HUES48 (cell line): ENCODE measurements at regions not wholly inside any gene's neighbourhood (a gene's known extent, or its start where the extent isn't known, plus 50 kb on each side); places are given as distances from the start of the nearest gene placed in this dataset.
"Not testable (repeated sequence)": the region's sequence is repeated elsewhere in the genome, so short reads cannot be mapped to it uniquely, and the experiment has no call there.

Experiments
- H3K27ac ChIP-seq: one replicate; pipeline ENCODE4 v1.7.0; 2013; ENCODE audit warnings: low read depth, low read length, inconsistent platforms
- H3K27me3 ChIP-seq: 2 replicates; pipeline ENCODE4 v1.6.1; 2013; ENCODE audit warnings: mild to moderate bottlenecking, low read length; ENCODE audit not compliant: control insufficient read depth, insufficient read depth
- H3K36me3 ChIP-seq: 2 replicates; pipeline ENCODE4 v1.6.1; 2013; ENCODE audit warnings: low read length; ENCODE audit not compliant: control insufficient read depth, insufficient read depth
- H3K4me1 ChIP-seq: 2 replicates; pipeline ENCODE4 v1.6.1; 2013; ENCODE audit warnings: mild to moderate bottlenecking, low read length; ENCODE audit not compliant: control insufficient read depth, insufficient read depth
- H3K4me3 ChIP-seq: 2 replicates; pipeline ENCODE4 v1.5.1; 2013; ENCODE audit warnings: mild to moderate bottlenecking, low read depth, low read length
- H3K9ac ChIP-seq: 2 replicates; pipeline ENCODE4 v1.6.1; 2013; ENCODE audit warnings: mild to moderate bottlenecking, low read depth, low read length, moderate library complexity
- H3K9me3 ChIP-seq: 2 replicates; pipeline ENCODE4 v1.6.1; 2013; ENCODE audit warnings: low read length; ENCODE audit not compliant: control insufficient read depth, insufficient read depth

DNA sequence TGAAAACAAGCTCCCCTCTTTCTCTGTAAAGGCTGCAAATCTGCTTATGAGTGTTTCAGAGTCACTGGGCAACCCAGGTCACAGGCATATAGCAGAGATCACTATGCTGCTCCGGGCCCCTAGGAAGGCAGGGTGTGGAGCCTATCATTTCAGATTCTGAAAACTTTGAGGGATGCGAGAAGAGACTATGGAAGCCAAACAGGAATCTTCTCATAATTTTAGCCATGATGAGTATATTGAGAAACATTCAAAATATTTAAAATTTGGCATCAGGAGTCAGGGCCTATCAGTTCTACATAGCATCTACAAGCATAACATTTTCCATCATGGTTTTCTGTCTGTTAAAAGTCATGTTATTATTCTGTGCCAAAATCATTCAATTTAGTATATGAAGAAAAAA, 61.7 kb upstream of the ATXN3L start:
- H3K36me3 ChIP-seq = no peaks in the 10 kb centered on the region
- peaks cover 12% of the 10 kb centered on the region for H3K4me1 ChIP-seq
- H3K9ac ChIP-seq = no peak overlapping the region
- no peak overlapping the region for H3K27ac ChIP-seq
- no peaks in the 10 kb centered on the region for H3K9me3 ChIP-seq
- H3K27me3 ChIP-seq = no peaks in the 10 kb centered on the region
- H3K4me3 ChIP-seq = no peak overlapping the region

DNA sequence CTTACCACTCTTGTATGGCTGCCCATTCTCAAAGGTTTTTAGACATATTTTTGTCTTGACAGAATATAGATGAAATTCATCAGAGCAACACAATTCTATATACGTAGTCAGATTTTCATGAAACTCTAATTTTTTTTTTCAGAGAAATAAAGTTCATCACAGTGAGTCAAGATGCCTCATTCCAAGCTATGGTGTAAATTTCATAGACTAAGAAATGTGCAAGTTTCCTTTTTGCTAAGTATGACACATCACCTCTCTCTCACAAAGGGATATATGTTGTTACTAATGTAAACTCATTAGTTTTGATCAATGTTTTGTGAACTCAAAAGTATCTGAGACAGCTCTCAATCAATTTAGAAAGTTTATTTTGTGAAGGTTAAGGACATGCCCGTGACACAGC, 60.4 kb upstream of the ATXN3L start:
- H3K9me3 ChIP-seq = no peaks in the 10 kb centered on the region
- H3K4me1 ChIP-seq = peaks cover 12% of the 10 kb centered on the region
- H3K27ac ChIP-seq = no peak overlapping the region
- H3K4me3 ChIP-seq = no peak overlapping the region
- H3K36me3 ChIP-seq = no peaks in the 10 kb centered on the region
- no peaks in the 10 kb centered on the region for H3K27me3 ChIP-seq
- H3K9ac ChIP-seq = no peak overlapping the region

DNA sequence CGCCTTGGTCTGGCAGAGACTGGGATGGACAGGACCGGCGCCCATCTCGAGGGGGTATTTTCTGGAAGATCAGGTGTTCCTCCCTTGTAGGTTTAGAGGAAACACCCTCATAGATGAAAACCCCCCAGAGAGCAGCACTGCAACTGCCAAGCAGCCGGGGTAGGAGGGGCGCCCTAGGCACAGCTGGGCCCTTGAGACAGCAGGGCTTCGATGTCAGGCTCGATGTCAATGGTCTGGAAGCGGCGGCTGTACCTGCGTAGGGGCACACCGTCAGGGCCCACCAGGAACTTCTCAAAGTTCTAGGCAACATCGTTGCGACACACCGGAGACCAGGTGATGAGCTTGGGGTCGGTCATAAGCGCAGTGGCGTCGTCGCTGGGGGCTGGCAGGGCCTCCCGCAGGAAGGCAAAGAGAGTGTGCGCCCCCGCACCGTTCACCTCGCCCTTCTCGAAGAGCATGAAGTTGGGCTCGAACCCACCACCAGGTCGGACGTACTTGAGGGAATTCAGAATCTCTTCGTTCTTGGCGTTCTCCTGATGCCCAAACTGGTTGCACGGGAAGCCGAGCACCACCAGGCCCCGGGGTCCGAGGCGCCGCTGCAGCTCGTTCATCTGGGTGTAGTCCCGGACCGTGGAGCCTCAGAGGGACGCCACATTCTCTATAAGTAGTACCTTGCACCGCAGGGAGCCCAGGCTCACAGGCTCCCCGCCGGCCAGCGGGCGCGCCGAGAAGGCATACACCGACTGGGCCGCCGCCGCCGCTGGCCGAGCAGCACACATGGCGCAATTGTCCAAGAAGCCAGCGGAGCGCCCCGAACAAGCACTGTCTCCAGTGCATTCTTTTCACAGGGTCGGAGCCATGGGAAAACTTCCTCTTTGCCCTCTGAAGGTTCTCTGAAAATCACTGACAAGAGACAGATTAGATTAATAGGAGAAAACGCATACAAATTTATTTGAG, 59.0 kb upstream of the ATXN3L start:
- H3K27ac ChIP-seq, H3K9me3 ChIP-seq, H3K27me3 ChIP-seq, H3K36me3 ChIP-seq, H3K4me3 ChIP-seq, H3K9ac ChIP-seq: not testable (repeated sequence)
- H3K4me1 ChIP-seq = peaks cover 12% of the 10 kb centered on the region

DNA sequence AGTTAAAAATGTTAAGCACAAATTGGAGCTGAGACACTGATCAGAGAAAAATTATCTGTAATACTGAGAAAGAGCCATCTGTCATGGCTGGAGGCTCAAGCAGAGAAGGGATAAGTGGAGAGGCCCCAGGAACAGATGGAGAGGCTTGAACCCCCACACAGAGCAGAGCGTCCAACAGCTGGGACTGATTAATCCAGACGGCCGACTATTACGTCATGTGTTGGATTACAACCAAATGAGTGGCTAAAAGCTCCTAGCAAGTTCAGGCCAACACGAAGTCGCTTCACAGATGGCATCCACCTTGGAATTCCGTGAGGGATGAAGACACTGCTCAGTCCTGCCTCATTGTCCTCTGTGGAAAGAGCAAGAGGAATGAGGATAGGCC, 57.7 kb upstream of the ATXN3L start:
- Histone ChIP-seq H3K27me3 (no peaks in the 10 kb centered on the region), H3K4me3 (no peak overlapping the region), H3K9ac (no peak overlapping the region), H3K36me3 (no peaks in the 10 kb centered on the region), H3K9me3 (no peaks in the 10 kb centered on the region), H3K4me1 (0 out of 2 replicates have a peak, but pooled peaks cover 3% of the 10 kb centered on the region), H3K27ac (no peak overlapping the region)

DNA sequence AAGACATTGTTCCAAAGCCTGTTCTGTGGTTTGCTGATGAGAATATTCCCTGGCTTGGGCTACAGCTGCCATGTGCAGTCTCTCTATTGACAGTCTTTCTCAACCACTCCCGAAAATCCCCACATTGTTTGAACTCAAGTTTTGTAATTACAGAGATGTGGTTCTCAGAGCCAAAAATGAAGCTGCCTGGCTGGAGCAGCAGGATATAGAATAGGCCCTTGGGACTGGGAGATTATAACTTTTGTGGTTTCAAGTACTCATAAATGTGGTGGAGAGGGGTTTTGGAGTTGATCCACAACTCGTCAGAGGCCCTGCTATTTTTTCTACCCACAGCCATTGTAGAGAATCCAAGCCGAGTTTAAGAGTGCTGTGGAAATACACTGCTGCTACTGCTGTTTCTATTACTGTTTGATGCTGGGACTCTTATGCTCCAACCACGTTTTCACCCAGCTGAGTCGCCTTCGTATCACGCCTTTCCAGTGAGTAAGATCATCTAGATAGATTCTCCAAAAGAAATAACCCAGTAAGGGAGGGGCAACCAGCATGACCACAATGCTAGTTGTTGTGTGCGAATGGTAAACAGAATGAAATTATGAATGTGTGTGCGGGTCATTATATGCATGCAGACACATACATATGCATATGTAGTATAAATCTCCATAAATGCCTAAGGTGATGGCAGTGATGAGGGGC, 57.1 kb upstream of the ATXN3L start:
- H3K9ac ChIP-seq = no peak overlapping the region
- no peak overlapping the region for H3K27ac ChIP-seq

DNA sequence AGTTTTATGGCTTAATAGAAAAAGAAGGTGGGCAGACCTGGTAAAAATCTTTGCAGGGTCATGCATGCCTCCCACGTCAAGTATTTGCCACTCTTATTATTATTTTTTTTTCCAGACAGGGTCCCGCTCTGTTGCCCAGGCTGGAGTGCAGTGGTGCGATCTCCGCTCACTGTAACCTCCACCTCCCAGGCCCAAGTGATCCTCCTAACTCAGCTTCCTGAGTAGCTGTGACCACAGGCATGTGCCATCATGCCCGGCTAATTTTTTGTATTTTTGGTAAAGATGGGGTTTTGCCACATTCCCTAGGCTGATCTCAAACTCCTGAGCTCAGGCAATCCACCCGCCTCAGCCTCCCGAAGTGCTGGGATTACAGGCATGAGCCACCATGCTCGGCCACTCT, 55.7 kb upstream of the ATXN3L start:
- not testable (repeated sequence) for H3K36me3 ChIP-seq, H3K27ac ChIP-seq, H3K4me1 ChIP-seq, H3K27me3 ChIP-seq, H3K4me3 ChIP-seq, H3K9me3 ChIP-seq, H3K9ac ChIP-seq

More for the DNA sequence above, 57.1 kb upstream of the ATXN3L start:
- Histone ChIP-seq H3K9me3 (no peaks in the 10 kb centered on the region), H3K4me1 (0 out of 2 replicates have a peak, but pooled peaks cover 3% of the 10 kb centered on the region), H3K27me3 (no peaks in the 10 kb centered on the region), H3K36me3 (no peaks in the 10 kb centered on the region), H3K4me3 (no peak overlapping the region)

DNA sequence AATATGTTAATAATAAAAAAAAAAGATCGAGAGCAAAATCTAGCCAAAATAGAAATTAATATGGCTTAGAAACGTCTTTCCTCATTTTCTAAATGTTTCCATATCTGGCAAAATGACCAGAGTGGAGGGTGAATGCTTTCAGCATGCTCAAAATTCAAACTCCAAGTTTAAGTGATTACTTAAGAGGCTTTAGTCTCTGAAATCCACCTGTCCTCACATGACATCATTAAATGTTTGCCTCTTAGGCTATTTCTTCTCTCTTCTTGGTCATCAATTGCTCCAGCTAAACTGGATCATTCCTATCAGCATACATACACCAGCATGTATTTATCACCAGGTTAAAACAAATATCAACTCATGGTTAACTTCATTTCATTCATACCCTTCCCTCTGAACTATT, 54.5 kb upstream of the ATXN3L start:
- Histone ChIP-seq H3K36me3 (no peaks in the 10 kb centered on the region), H3K9me3 (no peaks in the 10 kb centered on the region), H3K4me1 (peaks cover 20% of the 10 kb centered on the region; the same call in 1 of the 2 replicates), H3K4me3 (no peak overlapping the region), H3K9ac (no peak overlapping the region), H3K27me3 (no peaks in the 10 kb centered on the region), H3K27ac (no peak overlapping the region)

DNA sequence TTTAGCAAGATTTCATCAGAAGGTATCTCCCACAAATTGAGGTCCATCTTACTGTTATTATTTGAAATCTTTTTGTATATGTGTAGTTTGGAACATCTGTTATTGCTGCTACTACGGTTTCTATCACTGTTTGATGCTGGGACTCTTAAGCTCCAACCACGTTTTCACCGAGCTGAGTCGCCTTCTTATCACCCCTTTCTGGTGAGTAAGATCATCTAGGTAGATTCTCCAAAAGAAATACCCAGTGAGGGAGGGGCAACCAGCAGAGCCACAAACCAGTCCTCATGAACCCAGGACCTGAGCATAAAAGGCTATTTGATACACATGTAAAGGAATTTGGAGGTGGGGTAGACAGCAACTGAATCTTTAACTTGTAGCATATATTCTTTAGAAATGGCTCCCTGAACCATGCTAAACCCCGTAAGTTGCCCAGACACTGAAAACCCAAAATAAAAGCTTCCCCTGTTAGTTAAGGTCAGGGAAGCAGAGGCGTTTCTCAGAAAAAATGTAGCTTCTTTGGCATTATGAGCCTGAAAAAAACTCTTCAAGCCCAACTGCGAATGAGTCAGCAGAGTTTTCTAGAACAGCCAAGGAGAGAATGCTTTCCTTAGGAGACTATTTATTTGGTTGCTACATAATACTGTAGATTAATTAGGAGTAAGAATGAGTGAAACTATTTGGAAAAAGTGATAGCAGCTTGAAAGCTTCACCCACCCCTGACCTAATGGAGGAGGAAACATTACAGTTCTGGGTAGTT, 53.8 kb upstream of the ATXN3L start:
- Histone ChIP-seq H3K4me3 (no peak overlapping the region), H3K9me3 (no peaks in the 10 kb centered on the region), H3K9ac (no peak overlapping the region), H3K4me1 (peaks cover 27% of the 10 kb centered on the region), H3K27ac (no peak overlapping the region), H3K27me3 (no peaks in the 10 kb centered on the region), H3K36me3 (no peaks in the 10 kb centered on the region)

DNA sequence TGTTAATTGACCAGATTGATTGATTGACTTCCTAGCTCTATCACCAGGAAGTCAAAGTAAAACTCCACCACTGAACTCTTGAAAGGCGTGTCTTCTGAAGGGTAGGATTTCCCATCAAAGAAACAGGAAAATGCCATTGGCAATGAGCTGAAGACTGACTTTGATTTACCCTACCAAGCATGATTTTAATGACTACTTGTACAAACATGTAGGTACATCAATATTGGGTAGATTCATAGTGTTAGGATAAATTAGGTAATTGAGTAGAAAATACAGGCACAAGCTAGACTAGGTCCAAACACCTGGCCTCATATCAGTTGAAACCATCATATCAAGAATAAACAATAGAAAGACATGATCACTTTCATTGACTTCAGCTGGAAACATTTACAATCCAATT, 53.2 kb upstream of the ATXN3L start:
- no peaks in the 10 kb centered on the region for H3K27me3 ChIP-seq
- no peaks in the 10 kb centered on the region for H3K36me3 ChIP-seq
- H3K9me3 ChIP-seq = no peaks in the 10 kb centered on the region
- no peak overlapping the region for H3K4me3 ChIP-seq
- no peak overlapping the region for H3K27ac ChIP-seq
- no peak overlapping the region for H3K9ac ChIP-seq
- H3K4me1 ChIP-seq = peaks cover 33% of the 10 kb centered on the region

DNA sequence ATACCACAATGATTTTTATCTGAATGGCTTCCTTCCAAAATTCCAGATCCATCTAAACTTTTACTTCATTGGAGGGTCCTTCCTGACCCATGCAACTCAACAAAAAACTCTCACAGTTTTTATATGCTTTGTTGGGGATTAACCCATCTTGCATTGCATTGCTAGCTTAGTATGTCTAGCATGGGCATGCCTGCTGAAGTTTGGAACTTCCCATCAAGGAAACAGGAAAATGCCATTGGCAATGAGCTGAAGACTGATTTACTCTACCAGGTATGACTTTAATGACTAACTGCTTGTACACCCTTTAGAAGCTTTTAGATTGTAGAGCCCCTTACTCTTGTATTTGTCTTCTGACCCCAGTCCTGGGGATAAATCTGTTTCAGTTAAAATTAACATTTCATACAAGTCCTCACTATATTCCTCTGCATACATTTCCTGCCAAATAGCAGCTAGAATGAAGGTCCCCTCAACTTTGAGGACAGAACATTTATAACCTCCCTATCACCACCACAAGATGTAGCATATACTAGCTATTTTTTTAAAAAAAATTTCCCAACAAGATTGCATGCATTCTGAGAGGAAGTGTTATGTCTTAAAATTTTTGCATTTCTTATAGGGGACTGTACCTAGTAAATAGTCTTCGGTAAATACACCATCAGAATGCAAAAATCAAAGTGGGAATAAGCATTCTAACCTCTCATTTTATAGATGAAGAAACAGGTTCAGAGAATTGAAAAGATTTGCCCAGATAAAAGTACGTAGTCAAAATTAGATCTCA, 52.5 kb upstream of the ATXN3L start:
- Histone ChIP-seq H3K4me1 (peaks cover 39% of the 10 kb centered on the region), H3K27me3 (no peaks in the 10 kb centered on the region), H3K36me3 (no peaks in the 10 kb centered on the region)

More for the DNA sequence above, 52.5 kb upstream of the ATXN3L start:
- H3K9ac ChIP-seq = no peak overlapping the region
- no peak overlapping the region for H3K27ac ChIP-seq
- H3K4me3 ChIP-seq = no peak overlapping the region
- H3K9me3 ChIP-seq = no peaks in the 10 kb centered on the region
